Glutamatergic neuron (in vitro differentiated cells): ENCODE measurements at regions not wholly inside any gene's neighbourhood (a gene's known extent, or its start where the extent isn't known, plus 50 kb on each side); places are given as distances from the start of the nearest gene placed in this dataset.

Experiments
- DNase-seq: peaks from one replicate; pipeline ENCODE4 v3.0.0; 2022
- H3K27ac Mint-ChIP-seq: one replicate; pipeline ENCODE4 v1.8.0; 2020; ENCODE audit warnings: mild to moderate bottlenecking, mixed read lengths, inconsistent platforms; ENCODE audit not compliant: unreplicated experiment
- H3K27me3 Mint-ChIP-seq: one replicate; pipeline ENCODE4 v1.8.0; 2020; ENCODE audit warnings: mild to moderate bottlenecking, moderate library complexity, mixed read lengths, inconsistent platforms; ENCODE audit not compliant: unreplicated experiment
- H3K36me3 Mint-ChIP-seq: one replicate; pipeline ENCODE4 v1.8.0; 2020; ENCODE audit warnings: mild to moderate bottlenecking, mixed read lengths, inconsistent platforms; ENCODE audit not compliant: unreplicated experiment
- H3K4me1 Mint-ChIP-seq: one replicate; pipeline ENCODE4 v1.8.0; 2020; ENCODE audit warnings: mild to moderate bottlenecking, low read depth, mixed read lengths, inconsistent platforms; ENCODE audit not compliant: unreplicated experiment
- H3K4me3 Mint-ChIP-seq: one replicate; pipeline ENCODE4 v1.8.0; 2020; ENCODE audit warnings: mild to moderate bottlenecking, mixed read lengths, inconsistent platforms; ENCODE audit not compliant: unreplicated experiment
- H3K9me3 Mint-ChIP-seq: one replicate; pipeline ENCODE4 v1.8.0; 2020; ENCODE audit warnings: mild to moderate bottlenecking, moderate library complexity, mixed read lengths, inconsistent platforms; ENCODE audit not compliant: unreplicated experiment
- CTCF ChIP-seq: fragments of 200-600 bp; sonication (generic); IDR thresholded peaks from one replicate; pipeline ENCODE4 v1.5.0; 2021; ENCODE audit not compliant: partially characterized antibody, unreplicated experiment

- no peak for TF ChIP-seq CTCF
- H3K36me3 Mint-ChIP-seq: no peaks in the 10 kb centered on the region
- H3K4me1 Mint-ChIP-seq: no peaks in the 10 kb centered on the region
- no peaks in the 10 kb centered on the region for H3K9me3 Mint-ChIP-seq
- H3K27ac Mint-ChIP-seq: no peak overlapping the region
- H3K27me3 Mint-ChIP-seq: no peaks in the 10 kb centered on the region
- DNase-seq: no peak
- no peak overlapping the region for H3K4me3 Mint-ChIP-seq
These were observed 138.7 kb upstream of the COL21A1 start for GRCh38 chr6:56385981-56386593.

- Mint-ChIP-seq H3K36me3 (no peaks in the 10 kb centered on the region), H3K4me3 (no peak overlapping the region), H3K9me3 (no peaks in the 10 kb centered on the region), H3K27me3 (no peaks in the 10 kb centered on the region), H3K4me1 (no peaks in the 10 kb centered on the region), H3K27ac (no peak overlapping the region)
- no peak for TF ChIP-seq CTCF
- DNase-seq: no peak
These were observed 135.8 kb upstream of the COL21A1 start for GRCh38 chr6:56383160-56383559.

GRCh38 chr6:56382416-56382940 lies 135.1 kb upstream of the COL21A1 start:
- Mint-ChIP-seq H3K27ac (no peak overlapping the region), H3K9me3 (no peaks in the 10 kb centered on the region)
- no peak for TF ChIP-seq CTCF

GRCh38 chr6:56381801-56382251 lies 134.4 kb upstream of the COL21A1 start:
- Mint-ChIP-seq H3K27ac (no peak overlapping the region), H3K4me1 (no peaks in the 10 kb centered on the region), H3K9me3 (no peaks in the 10 kb centered on the region), H3K4me3 (no peak overlapping the region), H3K27me3 (no peaks in the 10 kb centered on the region), H3K36me3 (no peaks in the 10 kb centered on the region)
- TF ChIP-seq CTCF: no peak
- no peak for DNase-seq

More at GRCh38 chr6:56382416-56382940, 135.1 kb upstream of the COL21A1 start:
- Mint-ChIP-seq H3K36me3 (no peaks in the 10 kb centered on the region), H3K4me1 (no peaks in the 10 kb centered on the region), H3K4me3 (no peak overlapping the region), H3K27me3 (no peaks in the 10 kb centered on the region)
- no peak for DNase-seq

GRCh38 chr6:56380476-56380875 lies 133.1 kb upstream of the COL21A1 start:
- H3K27ac Mint-ChIP-seq: no peak overlapping the region
- no peak for TF ChIP-seq CTCF
- no peak for DNase-seq
- no peaks in the 10 kb centered on the region for H3K4me1 Mint-ChIP-seq
- H3K36me3 Mint-ChIP-seq: no peaks in the 10 kb centered on the region
- H3K9me3 Mint-ChIP-seq: peaks cover 3% of the 10 kb centered on the region
- H3K4me3 Mint-ChIP-seq: no peak overlapping the region
- no peaks in the 10 kb centered on the region for H3K27me3 Mint-ChIP-seq
